Stimulated activated CD4-positive, alpha-beta T cell treated with anti-CD3 and anti-CD28 coated beads, Interleukin-1b, Interleukin-23, amount 100 ng/mL, for 4 hours (primary cell): ENCODE measurements at regions not wholly inside any gene's neighbourhood (a gene's known extent, or its start where the extent isn't known, plus 50 kb on each side); places are given as distances from the start of the nearest gene placed in this dataset.
"Not testable (repeated sequence)": the region's sequence is repeated elsewhere in the genome, so short reads cannot be mapped to it uniquely, and the experiment has no call there.

Source experiments
- DNase-seq, 2 donors: peaks; one replicate each; pipeline ENCODE4 v3.0.0-alpha.2; 2020; ENCODE audit warnings: low read depth in 2 of 2

DNA sequence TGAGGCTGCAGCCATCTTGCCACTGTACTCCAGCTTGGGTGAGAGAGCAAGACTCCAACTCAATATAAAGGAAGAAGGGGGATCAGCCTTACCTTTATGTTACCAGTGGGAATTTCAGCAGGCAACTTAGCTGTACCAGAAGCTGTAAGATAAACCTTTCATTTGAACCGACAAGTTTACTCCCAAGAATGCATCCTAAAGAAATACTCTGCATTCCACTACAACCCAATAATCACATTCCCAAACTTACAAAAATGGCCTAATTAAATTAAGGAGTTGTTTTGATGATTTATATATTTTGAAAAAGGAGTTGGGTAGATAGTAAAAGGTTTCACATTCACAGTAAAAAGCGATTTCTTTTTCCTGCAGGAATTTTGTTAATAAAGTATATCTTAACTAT lies 241.4 kb downstream of the TTC8 start:
- no peak for DNase-seq

DNA sequence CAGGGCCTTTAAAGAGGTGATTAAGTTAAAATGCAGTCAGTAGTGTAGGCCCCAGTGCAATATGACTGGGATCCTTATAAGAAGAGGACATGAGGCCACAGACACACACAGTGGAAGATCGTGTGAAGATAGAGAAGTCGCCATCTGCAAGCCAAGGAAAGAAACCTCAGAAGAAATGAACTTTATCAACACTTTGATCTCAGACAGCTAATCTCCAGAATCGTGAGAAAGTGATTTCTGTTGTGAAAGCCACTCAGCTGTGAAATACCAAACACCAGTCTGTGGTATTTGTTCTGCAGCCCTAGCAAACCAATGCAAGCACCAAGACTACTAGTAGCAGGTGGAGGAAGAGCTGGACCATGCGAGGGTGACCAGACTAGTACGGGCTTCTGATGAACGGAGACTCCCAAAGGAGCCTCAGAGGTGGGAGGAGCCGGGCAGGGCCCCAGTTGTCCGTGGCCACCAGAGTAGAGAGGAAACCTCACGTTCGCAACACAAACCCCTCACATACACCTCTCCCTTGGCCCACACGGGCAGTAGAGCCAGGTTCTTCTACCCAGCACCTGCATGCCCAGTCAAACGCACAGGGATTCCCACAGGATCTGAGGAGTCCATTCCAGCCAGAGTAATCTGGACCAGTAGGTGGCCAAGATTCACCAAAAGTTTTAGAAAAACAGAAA lies 243.0 kb downstream of the TTC8 start:
- DNase-seq, result no peak

DNA sequence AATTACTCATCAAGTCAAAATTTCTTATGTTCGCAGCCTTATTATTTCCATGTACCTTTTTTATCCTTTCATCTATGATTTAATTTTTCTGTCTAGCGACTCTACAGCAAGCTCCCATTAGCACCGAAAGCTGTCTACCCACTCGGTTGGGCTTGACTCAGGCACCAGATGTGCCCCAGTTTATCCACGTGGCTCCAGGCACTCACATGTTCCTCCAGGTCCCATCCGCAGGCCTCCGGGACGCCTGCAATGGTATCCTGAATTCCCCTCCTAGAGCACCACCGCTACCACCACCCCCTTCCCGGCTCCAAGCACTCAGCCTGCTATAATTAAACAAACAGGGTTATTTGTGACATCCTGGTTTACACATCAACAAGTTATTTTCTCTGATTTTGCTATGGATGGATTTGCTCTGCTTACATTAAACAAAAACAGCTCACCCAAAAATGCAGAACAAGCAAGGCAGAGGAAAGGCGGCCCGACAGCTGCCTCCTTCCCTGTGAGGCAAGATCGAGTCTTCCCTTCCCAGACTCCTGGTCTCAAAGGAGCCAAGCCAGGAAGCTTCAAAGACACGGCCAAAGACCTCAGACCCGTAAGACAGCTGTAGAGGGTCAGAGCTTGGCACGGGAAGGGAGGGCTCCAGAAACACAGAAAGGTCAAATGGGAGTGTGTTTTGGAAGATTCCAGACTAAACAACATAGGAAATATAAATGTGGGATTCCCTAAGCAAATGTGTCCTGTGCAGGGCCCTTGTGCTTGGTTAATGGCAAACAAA lies 253.8 kb downstream of the TTC8 start:
- no peak for DNase-seq

DNA sequence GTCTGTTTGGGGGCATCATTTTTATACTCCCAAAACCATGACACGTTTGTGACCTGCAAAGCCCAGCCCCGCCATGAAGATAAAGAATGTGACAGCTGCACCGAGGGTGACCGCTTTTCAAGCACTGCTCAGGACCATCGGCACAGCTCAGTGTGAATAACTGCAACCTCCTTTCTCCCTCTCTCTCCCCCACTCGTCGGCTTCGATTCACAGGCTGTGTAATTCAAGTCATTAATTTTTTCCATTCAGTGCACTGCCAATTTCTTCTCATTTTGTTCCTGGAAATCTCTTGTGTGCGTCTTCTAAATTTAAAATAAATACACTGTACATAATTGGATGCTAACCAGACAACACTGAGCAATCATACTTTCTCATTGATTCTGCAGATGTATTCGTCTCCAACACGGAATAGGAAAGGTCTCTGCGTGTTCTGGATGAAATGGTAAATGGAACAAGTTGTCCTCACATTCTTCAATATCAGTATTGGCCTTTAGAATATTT lies 260.8 kb downstream of the TTC8 start:
- DNase-seq, result no peak

DNA sequence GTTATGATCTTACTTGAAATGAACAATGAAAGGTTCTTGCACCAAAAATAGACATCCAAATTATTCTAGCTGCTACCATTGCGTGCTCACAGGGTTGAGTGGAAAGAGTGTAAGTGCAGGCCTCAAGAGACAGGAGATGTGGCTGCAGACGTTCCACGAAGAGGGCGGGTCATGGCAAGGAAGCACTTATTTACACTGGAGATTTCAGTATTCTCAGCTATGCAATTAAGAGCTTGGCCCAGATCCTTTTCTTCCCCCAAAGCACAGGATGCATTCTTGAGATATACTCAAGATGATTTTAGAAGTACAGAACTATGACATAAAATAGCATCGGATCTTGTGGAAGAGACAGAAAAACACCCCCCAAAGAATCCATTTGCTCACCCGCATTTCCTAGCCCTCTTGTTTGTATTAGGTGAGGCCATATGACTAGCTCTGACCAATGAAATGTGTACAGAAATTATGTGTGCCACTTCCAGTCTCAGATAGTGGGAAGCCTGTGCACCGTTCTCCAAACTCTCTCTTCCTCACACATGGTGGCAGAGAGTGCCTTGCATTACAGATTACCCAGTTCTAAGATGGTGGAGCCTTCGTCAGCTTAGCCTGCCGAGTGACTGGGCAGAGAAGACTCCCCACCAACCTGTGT lies 261.4 kb downstream of the TTC8 start:
- DNase-seq, result no peak

DNA sequence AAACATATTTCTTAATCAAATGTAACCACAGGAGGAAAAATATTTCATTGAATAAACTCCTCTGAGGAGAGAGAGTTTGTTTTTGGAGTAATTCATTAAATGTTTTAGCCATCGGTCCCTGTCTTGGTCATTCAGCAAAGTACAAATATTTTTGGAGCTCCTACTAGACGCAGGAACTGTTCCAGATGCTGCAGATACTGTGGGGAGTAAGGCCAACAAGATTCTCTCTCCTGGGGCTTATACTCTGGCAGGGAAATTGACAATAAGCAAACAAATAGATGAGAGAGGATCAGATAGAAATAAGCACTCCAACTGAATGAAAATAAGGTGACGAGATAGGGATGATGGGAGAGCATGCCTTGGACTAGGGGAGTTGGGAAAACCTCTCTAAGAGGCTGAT lies 264.1 kb downstream of the TTC8 start:
- no peak for DNase-seq

DNA sequence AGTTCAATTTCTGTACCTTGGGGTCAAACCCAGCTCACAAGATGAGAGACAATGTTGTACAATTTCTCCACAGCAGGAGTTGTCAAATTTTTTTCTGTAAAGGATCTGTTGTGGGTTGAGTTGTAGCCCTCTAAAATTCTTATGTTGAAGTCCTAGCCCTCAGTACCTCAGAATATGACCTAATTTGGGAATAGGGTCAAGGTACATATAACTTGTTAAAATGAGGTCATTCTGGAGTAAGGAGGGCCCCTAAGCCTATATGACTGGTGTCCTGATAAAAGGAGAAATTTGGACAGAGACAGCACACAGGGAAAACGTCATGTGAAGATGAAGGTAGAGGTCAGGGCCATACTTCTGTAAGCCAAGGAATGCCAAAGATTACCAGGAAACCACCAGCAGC lies 264.9 kb downstream of the TTC8 start:
- no peak for DNase-seq

DNA sequence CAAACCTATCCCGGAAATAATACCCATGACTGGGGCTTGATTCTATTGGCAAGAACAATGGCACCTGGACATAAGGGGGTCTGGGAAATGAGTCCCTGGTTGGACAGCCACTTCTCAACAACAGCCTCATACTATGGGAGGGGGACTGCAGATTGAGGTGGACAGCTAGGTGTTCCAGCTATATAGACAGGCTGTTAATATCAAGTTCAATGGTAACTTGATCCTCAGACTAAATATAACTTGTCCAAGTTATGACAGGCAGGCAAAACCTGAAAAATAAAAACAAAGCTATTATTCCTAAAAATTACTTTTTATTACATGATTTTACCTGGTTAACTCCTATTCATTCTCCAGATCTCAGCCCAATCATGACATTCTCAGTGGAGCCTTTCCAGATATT lies 267.3 kb downstream of the TTC8 start:
- DNase-seq, result no peak

DNA sequence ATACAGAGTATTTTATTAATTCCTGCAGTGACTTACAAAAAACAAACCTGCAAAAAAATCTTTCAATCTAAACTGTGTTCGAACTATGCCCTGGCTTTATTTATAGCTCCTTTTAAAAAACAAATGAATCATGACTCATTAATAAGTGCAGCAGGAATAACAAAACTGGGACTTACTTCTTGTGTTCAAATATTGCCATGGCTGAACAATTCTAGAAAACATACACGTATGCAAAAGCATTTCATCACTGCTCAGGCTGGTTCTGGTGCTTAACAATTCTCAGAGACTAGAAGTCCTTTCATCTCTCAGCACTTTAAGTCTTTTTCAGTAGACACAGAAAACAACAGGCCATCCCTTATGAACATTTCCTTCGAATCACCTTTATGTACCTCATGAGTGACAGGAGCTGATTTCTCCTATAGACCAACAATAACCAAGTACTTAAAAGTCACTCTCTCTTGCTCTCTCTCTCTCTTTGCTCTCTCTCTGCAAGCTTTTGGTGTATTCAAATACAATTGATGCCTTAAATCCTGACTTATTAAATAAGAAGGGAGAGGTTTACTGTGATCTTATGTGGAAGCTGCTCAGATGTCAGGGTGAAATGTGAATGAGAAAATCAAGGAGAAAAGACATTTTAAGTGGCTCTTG lies 268.8 kb downstream of the TTC8 start:
- no peak for DNase-seq

DNA sequence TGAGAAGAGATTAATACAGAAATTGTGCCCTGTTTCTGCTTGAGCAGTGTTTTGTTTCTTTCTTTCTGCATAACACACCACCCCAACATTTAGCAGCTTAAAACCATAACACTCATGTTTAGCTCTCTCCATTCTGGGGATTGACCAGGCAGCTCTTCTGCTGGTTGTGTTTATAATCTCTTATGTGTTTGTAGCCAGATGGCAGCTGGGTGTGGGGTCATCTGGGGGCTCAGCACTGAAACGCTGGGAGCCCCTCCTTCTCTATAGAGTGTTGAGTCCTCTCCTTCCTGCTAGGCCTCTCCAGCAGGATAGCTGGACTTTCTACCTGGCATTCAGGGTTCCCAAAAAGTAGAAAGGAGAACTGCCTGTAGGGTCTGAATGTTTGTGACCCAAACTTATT lies 270.6 kb downstream of the TTC8 start:
- no peak for DNase-seq

DNA sequence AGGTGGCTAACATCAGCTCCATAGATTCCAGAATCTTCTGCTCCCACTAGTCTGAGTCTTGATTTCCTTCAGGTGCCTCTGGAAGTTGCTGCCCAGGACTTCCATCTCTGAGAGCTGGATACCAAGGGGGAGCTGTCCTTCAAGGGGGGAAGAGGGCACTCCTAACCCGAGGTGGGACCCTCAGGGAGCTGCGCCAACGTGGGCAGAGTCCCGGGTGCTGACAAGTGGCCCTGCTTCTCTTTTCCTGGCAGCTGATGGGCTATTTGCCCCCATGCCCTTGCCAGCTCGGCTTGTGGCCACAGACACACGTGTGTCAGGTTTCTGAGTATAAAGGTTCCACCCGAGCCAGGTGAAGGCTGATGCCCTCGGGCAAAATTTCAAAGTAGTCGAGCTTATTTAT lies 272.5 kb downstream of the TTC8 start:
- no peak for DNase-seq

DNA sequence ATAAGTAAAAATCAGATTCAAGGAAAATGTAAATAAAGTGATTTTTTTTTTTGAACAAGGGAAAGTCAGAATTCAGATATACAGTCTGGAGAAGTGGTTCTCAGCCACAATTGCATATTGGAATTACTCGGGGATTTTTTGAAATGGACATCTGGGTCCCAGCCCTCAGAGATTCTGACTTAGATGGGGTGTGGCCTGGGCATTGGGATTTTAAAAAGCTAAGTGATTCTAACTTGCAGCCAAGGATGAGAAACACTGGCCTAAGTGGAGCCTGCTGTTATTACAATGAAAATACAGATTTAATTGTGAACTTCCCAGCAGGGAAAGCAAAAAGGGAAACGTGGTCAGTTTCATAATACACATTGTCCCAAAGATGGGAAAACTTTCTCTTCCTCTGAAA lies 273.8 kb downstream of the TTC8 start:
- no peak for DNase-seq

DNA sequence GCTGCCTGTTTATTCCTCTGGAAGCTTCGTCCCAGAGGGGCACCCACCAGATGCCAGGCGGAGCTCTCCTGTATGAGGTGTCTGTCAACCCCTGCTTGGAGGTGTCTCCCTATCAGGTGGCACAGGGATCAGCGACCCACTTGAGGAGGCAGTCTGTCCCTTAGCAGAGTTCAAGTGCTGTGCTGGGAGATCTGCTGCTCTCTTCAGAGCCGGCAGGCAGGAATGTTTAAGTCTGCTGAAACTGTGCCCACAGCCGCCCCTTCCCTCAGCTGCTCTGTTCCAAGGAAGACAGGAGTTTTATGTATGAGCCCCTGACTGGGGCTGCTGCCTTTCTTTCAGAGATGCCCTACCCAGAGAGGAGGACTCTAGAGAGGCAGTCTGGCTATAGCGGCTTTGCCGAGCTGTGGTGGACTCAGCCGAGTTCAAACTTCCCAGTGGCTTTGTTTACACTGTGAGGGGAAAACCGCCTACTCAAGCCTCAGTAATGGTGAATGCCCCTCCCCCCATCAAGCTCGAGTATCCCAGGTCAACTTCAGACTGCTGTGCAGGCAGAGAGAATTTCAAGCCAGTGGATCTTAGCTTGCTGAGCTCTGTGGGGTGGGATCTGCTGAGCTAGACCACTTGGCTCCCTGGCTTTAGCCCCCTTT lies 279.8 kb downstream of the TTC8 start:
- DNase-seq, result not testable (repeated sequence)

DNA sequence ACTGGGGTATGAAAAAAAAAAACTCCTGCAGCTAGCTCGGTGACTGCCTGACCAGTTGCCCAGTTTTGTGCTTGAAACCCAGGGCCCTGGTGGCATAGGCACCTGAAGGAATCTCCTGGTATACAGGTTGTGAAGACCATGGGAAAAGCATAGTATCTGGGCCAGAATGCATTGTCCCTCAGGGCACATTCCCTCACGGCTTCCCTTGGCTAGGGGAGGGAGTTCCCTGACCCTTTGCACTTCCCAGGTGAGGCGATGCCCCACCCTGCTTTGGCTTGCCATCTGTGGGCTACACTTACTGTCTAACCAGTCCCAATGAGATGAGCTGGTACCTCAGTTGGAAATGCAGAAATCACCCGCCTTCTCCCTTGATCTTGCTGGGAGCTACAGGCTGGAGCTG lies 280.4 kb downstream of the TTC8 start:
- DNase-seq, result not testable (repeated sequence)
